Upper lobe of left lung (tissue), 6 donors: ENCODE measurements at regions not wholly inside any gene's neighbourhood (a gene's known extent, or its start where the extent isn't known, plus 50 kb on each side); places are given as distances from the start of the nearest gene placed in this dataset.

Experiments used
- ATAC-seq, 2 donors: fragments of 200-7000 bp; cut with Tn5 transposase; one replicate each; pipeline ENCODE4 v1.9.1; 2022; ENCODE audit warnings: mild to moderate bottlenecking in 2 of 2, moderate library complexity in 2 of 2; ENCODE audit not compliant: low FRiP score in 2 of 2
- DNase-seq, 2 donors: peaks; one replicate each; pipeline ENCODE4 v3.0.0-alpha.2; 2019 to 2020
- H3K27ac ChIP-seq, 4 donors: fragments of 200-600 bp; sonication (generic); one replicate each; pipeline ENCODE4 v1.5.1; 2016 to 2019
- H3K27me3 ChIP-seq, 4 donors: fragments of 200-600 bp; sonication (generic); one replicate each; pipeline ENCODE4 v1.5.1; 2017 to 2019
- H3K36me3 ChIP-seq, 4 donors: fragments of 200-600 bp; sonication (generic); one replicate each; pipeline ENCODE4 v1.5.1; 2016 to 2019
- H3K4me1 ChIP-seq, 4 donors: fragments of 200-600 bp; sonication (generic); one replicate each; pipeline ENCODE4 v1.5.1; 2018 to 2019
- H3K4me3 ChIP-seq, 4 donors: fragments of 200-600 bp; sonication (generic); one replicate each; pipeline ENCODE4 v1.5.1; 2017 to 2019; ENCODE audit warnings: mild to moderate bottlenecking in 2 of 4, moderate library complexity in 1 of 4
- H3K9me3 ChIP-seq, 4 donors: fragments of 200-600 bp; sonication (generic); one replicate each; pipeline ENCODE4 v1.5.1; 2018 to 2019
- EP300 ChIP-seq, 4 donors: sonication (generic); formaldehyde crosslinking; IDR thresholded peaks; one replicate each; pipeline ENCODE4 v1.5.1; 2017; ENCODE audit warnings: antibody characterized with exemption in 4 of 4, control low read depth in 2 of 4
- POLR2A ChIP-seq, 4 donors: fragments of 450-650 bp; IDR thresholded peaks; one replicate each; pipeline ENCODE4 v1.5.1; 2016 to 2017; ENCODE audit warnings: antibody characterized with exemption in 4 of 4, mild to moderate bottlenecking in 2 of 4
- POLR2AphosphoS5 ChIP-seq, 2 donors: sonication (generic); formaldehyde crosslinking; IDR thresholded peaks; one replicate each; pipeline ENCODE4 v1.5.1; 2017; ENCODE audit warnings: antibody characterized with exemption in 2 of 2
- WGBS, 2 donors: methylation state at CpG; one replicate each; pipeline ENCODE4 v1.1.5; 2017 to 2018; 5-methylcytosine and 5-hydroxymethylcytosine counted together
- TF ChIP-seq, protein P1 (sequence below), 6 experiments: fragments of 450-650 bp in 4 of 6; fragments of 200-600 bp in 2 of 6; sonication (generic) in 2 of 6; IDR thresholded peaks; one replicate each; pipeline ENCODE4 v1.5.1; 2016 to 2019; ENCODE audit warnings: antibody characterized with exemption in 6 of 6
- donor health status: DM: no; HTN: no; CAD: no; lungs with moderate emphysema.
- donor health status: DM: no; HTN: yes; CAD: no; lungs with severe emphysema.

DNA sequence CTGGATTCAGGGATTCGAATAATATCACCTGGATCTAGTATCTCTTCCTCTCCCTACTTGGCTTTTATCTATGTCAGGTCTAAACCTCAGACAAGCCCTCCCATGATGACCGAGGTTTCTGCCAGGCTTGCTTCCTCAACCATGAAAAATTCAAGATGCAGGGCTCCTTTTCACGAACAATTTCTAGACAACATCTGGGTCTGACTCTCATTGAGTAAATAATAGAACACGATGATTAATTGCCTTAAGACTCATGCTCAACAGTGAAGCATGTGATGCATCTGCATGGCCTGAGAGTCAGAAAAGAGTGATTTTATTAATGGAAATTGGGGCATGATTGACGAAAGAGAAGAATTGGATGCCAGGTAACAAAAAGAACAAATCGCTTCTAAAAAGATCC lies 277.2 kb upstream of the ZNF608 start:
- Histone ChIP-seq H3K4me3 (no peak overlapping the region), H3K36me3 (no peaks in the 10 kb centered on the region), H3K27me3 (no peaks in the 10 kb centered on the region), H3K9me3 (no peaks in the 10 kb centered on the region), H3K27ac (no peak overlapping the region), H3K4me1 (peaks cover 0 to 3% (median 0%) of the 10 kb centered on the region in 4 donors)
- 85 to 89% methylated on average over 6 of the region's 6 CpGs for WGBS, 2 donors
- TF ChIP-seq POLR2AphosphoS5 (IDR thresholded peaks at IDR 0.05) (no peak), POLR2A (IDR thresholded peaks at IDR 0.05) (no peak), EP300 (IDR thresholded peaks at IDR 0.05) (no peak)
- TF ChIP-seq, protein P1, sequence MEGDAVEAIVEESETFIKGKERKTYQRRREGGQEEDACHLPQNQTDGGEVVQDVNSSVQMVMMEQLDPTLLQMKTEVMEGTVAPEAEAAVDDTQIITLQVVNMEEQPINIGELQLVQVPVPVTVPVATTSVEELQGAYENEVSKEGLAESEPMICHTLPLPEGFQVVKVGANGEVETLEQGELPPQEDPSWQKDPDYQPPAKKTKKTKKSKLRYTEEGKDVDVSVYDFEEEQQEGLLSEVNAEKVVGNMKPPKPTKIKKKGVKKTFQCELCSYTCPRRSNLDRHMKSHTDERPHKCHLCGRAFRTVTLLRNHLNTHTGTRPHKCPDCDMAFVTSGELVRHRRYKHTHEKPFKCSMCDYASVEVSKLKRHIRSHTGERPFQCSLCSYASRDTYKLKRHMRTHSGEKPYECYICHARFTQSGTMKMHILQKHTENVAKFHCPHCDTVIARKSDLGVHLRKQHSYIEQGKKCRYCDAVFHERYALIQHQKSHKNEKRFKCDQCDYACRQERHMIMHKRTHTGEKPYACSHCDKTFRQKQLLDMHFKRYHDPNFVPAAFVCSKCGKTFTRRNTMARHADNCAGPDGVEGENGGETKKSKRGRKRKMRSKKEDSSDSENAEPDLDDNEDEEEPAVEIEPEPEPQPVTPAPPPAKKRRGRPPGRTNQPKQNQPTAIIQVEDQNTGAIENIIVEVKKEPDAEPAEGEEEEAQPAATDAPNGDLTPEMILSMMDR (IDR thresholded peaks at IDR 0.05), result no peak
- DNase-seq, result no peak
- ATAC-seq, result no peak

DNA sequence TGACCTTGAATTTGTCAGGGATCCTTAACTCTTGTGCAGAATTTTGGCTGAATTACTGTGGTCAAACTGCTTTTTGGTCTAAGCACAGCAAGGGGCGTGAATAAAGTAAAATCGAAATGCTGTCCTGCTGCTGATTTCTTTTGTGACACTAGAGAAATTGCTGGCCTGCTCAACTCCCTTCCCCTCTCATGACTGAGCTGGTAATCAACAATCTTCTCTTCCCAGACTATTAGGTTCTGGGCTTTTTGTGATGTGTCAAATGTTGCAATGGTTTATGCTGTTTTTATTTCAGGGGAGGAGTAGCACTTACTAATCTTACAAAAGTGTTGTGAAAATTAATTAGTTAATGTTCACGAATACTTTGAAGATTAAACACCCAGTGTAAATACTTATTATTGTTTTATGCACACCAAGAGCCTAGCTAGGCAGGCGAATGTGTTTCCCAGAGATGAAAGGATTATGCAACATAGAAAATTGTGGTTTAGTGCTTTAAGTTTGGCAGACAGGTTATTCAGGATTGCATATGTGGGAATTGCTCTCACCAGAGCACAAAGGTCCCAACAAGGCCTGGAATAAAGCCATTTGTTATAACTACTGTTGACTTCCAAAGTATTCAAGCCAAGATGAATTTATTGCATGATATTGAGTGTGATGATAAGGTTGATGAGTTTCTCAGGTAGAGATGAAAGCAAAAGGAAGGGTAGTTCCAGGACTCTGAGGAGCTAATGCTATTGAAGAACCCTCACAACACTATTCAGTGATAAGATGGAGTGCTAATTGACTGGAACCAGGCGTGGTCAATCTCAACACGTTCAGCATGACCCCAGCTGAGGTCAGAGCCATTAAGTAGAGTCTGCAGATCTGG lies 280.7 kb upstream of the ZNF608 start:
- DNase-seq, result peak in 1 of 2 donors; percentile 73
- H3K9me3 ChIP-seq, result no peaks in the 10 kb centered on the region
- peak overlapping the region in 2 of 4 donors; percentile 54 to 55 for H3K27ac ChIP-seq
- H3K36me3 ChIP-seq, result no peaks in the 10 kb centered on the region
- 54 to 63% methylated on average over 6 of the region's 6 CpGs for WGBS, 2 donors
- peak in 1 of 2 donors; percentile 59 for TF ChIP-seq POLR2AphosphoS5 (IDR thresholded peaks at IDR 0.05)
- TF ChIP-seq POLR2A (IDR thresholded peaks at IDR 0.05), result no peak
- TF ChIP-seq, protein P1 (IDR thresholded peaks at IDR 0.05), result no peak
- TF ChIP-seq EP300 (IDR thresholded peaks at IDR 0.05), result peak in 2 of 4 donors; percentile 30 to 85
- peak; percentile 72 to 86 for ATAC-seq
- peaks cover 0 to 3% (median 0%) of the 10 kb centered on the region in 4 donors for H3K4me1 ChIP-seq
- no peaks in the 10 kb centered on the region for H3K27me3 ChIP-seq
- no peak overlapping the region for H3K4me3 ChIP-seq

DNA sequence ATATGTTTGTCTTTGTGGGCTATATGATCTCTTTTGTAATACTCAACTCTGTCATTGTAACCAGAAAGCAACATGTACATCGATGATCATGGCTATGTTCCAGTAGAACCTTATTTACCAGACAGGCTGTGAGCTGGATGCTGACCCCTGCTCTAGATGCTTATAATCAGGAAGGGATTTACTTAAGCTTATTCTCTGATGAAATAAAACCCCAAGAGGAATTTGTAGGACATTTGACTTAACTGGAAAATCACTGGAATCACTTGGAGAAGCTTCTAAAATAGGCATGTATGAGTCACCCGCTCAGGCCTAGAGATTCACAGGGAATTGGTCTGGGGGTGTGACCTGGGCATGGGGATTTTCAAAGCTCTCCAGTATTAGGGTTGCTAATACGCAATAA lies 285.8 kb upstream of the ZNF608 start:
- Histone ChIP-seq H3K27me3 (no peaks in the 10 kb centered on the region), H3K4me1 (no peaks in the 10 kb centered on the region), H3K4me3 (no peak overlapping the region), H3K9me3 (no peaks in the 10 kb centered on the region), H3K36me3 (no peaks in the 10 kb centered on the region), H3K27ac (no peak overlapping the region)
- 85% methylated on average over 3 of the region's 3 CpGs for WGBS, 2 donors
- DNase-seq (no peak), ATAC-seq (no peak)
- TF ChIP-seq EP300 (IDR thresholded peaks at IDR 0.05) (no peak), POLR2AphosphoS5 (IDR thresholded peaks at IDR 0.05) (no peak), POLR2A (IDR thresholded peaks at IDR 0.05) (no peak)
- TF ChIP-seq, protein P1 (IDR thresholded peaks at IDR 0.05), result no peak

DNA sequence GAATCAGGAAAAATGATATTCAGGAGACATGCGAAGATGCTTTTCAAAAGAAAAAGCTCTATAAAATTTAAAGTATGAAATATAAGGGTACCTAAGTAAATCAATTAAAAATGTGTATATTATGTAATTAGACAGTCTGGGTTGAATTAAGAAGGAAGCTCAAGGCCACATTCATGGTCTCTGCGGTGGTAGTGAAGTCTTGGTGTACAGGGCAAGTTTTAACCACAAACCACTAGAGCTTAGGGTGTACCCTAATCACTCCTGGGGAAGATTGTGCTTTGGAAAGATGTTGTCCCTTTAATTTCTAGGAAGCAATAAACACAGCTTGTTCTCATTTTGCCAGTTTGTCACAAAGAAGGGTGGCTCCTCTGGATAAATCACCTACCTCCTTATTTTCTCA lies 287.2 kb upstream of the ZNF608 start:
- no peak overlapping the region for H3K4me3 ChIP-seq
- 73 to 89% methylated on average over 2 of the region's 2 CpGs for WGBS, 2 donors
- TF ChIP-seq EP300 (IDR thresholded peaks at IDR 0.05) (no peak), POLR2A (IDR thresholded peaks at IDR 0.05) (no peak), POLR2AphosphoS5 (IDR thresholded peaks at IDR 0.05) (no peak)
- TF ChIP-seq, protein P1 (IDR thresholded peaks at IDR 0.05), result no peak
- H3K4me1 ChIP-seq, result no peaks in the 10 kb centered on the region
- no peak overlapping the region for H3K27ac ChIP-seq
- no peaks in the 10 kb centered on the region for H3K9me3 ChIP-seq
- DNase-seq (no peak), ATAC-seq (no peak)
- no peaks in the 10 kb centered on the region for H3K27me3 ChIP-seq
- H3K36me3 ChIP-seq, result no peaks in the 10 kb centered on the region
